Activated CD4-positive, CD25-positive, alpha-beta regulatory T cell treated with anti-CD3 and anti-CD28 coated beads, Interleukin-2, amount 50 U/mL, for 16 hours (primary cell): ENCODE measurements at regions not wholly inside any gene's neighbourhood (a gene's known extent, or its start where the extent isn't known, plus 50 kb on each side); places are given as distances from the start of the nearest gene placed in this dataset.
"Not testable (repeated sequence)": the region's sequence is repeated elsewhere in the genome, so short reads cannot be mapped to it uniquely, and the experiment has no call there.

Source experiments
- DNase-seq: peaks from one replicate; pipeline ENCODE4 v3.0.0-alpha.2; 2020; ENCODE audit warnings: low read depth, low spot score

DNA sequence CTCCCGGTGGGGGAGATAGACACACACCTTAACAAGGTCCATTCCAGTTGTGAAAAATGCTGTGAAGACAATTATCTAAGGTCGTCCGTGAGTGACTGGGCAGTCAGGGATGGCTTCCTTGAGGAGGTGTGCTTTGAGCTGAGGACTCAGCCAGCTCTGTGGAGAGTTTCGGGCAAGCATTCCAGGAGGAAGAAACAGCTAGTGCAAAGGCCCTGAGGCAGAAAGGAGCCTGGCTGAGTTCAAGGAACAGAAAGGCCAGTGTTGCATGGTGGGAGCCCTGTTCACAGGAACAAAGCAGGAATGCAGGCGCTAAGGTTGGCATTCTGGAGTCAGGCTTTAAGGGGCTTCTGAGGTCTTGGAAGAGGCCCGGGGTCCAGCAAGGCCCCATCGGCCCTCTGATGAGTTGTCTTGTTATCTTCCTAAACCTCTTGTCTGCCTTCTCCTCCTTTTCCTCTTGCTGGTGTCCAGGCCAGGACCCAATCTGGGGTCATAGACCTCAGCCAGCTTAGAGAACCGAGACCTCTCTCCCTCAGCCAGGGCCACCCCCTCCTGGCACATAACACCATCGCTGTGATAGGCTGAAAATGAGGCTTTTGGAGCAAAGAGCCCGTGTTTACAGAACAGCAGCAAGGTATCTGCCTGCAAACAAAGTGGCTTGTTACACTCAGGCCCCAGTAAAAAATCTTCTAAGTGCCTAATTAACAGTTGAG is 270.2 kb upstream of the MVB12B start:
- no peak for DNase-seq

DNA sequence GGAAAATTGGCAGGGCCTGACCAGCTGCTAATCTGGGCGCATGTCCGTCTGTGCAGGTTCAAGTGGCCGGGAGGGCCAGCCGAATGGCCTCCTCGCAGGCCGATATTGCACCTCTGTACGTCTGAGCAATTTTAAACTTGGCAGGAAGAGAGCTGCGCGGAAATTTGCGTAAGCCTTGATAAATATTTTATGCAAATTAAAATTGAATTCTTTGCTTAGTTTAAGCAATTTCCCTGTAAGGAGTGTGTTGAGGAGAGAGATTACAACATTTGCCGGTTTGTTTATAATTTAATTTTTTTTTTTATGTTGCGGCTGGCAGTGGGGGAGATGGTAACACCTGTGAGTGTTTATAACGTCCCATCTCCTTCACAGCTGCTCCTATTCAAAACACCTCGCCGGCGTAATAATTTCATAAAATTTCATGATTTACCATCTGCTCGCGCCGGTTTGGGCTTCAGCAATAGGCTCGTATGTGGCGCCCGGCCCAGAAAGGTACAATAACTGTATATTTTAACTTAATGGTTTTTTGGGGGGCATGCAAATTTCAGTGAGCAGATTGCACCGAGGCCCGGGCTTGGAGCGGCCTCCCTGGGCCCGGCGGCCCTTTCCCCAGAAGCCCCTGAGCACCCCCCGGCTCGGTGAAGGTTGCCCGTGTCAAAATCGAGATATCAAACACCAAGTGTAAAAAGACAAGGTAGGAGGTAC is 269.4 kb upstream of the MVB12B start:
- DNase-seq, result no peak

DNA sequence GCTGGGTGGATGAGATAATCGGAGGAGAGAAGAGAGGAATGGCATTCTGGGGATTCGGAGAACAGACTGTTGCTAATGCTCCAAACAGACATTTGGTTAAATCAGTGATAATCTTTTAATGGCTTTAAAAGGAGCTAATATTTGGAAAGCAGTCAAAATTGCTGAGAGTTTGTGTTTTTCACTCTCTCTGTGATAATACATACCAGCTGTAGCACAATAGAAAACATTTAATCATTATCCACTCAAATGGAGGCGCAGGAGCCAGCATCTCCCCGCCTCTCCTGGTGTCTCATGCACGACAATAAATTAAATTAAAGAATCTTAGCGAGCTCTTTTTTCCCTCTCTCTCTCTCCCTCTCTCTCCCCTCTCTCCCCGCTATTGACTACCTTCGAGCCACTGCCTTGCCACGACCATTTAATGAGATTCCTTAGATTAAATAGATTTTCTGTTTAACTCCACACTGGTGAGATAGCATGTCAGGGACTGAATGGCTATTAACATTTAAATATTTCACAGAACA is 268.6 kb upstream of the MVB12B start:
- DNase-seq, result no peak

DNA sequence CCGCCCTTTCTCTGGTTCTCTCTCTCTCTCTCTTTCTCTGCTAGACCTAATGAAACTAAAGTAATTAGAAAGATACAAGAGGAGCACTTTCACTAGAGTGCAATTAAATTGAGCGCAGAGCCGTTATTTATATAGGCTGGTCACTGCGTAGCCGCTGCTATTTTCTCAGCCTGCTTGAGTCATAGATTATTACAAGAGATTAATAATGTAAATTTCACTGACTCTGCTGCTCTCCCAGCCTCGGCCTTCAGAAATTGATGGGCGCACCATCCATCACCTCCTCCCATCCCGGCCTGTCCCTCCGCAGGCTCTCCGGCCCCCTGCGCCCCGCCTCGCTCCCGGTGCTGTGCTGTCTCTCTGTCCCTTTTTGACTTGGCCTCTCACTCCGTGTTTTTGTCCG is 268.0 kb upstream of the MVB12B start:
- no peak for DNase-seq

DNA sequence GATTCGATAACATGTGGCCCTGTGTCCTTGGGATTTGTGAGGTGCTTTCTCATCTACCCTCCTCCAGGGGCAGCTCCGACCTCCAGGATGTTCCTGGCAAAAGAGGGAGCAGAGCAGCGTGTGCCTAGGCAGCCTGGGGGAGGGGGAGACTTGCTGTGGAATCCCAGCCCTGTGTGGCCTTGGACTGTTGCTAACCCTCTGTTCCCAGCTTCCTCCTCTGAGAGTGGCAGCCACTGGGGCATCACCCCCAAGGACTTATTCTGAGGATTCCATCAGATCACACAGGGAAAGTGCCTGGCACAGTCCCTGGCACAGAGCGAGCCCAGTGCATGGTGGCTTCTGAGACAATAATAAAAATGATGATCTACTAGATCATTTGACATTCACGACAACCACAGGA is 265.1 kb upstream of the MVB12B start:
- DNase-seq, result no peak

DNA sequence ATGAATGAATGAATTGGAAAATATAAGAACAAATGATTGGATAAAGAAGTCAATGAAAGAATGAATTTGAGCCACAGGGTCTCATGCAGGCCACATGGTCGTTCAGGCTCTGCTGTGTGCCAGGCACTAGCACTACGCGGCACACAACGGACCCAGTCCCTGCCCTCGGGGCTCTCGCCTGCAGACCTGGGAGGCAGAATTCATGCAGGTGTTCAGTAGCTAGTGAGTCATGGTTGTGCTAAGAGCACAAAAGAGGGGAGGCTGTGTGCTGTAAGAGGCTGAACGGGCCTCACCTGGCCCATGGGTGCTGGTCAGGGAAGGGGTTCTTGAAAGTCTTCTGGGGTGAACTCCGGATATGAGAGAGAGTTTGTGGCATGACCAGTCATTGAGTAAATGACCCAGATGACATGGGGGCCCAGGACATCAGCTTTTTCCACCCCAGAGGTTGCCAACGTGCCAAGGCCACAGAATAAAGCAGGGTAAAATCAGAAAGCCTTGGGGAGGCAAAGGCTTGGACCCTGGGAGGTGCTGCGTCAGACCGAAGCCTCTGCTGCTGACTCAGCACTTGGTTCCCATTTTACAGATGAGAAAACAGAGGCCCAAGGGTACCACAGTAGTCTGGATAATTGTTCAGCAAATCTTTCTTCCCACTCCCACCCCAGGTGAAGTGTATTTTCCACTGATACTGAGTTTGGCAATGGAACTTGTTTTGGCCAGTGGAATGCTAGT is 264.3 kb upstream of the MVB12B start:
- DNase-seq, result no peak

DNA sequence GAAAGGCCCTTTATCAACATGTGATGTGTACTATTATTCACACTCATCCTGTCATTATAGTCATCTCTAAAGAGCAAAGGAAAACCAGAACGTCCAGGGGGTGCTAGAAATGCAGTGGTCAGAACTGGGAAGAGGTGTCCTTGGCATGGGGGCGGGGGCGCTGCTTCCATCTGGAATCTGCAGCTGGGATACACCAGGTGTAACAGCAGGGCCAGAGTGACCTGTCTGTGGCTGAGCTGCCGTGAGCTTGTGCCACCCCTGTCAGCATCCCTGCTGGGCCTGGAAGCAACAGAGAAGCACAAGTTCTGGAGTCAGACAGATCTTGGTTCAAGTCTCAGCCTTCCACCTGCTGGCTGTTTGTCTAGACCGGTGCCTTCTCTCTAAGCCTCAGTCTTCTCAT is 263.3 kb upstream of the MVB12B start:
- no peak for DNase-seq

DNA sequence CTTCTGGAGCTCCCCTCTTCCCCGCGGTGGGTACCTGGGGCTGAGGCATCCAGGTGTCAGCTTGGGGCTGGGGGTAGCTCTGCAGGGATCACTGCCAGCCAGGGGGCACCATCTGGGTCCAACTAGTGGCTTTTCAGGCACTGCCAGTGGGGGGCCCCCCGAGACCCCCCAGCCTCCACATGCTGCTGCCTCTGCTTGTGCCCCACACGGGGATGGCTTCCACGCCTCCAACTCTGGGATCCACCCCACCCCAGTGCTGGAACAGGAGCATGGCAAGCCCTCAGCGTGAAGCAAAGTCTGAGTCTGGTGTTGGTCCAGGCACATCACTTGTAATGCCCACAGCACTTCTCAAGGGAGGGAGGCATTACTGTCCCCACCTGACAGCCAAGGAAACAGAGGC is 260.5 kb upstream of the MVB12B start:
- DNase-seq, result no peak

DNA sequence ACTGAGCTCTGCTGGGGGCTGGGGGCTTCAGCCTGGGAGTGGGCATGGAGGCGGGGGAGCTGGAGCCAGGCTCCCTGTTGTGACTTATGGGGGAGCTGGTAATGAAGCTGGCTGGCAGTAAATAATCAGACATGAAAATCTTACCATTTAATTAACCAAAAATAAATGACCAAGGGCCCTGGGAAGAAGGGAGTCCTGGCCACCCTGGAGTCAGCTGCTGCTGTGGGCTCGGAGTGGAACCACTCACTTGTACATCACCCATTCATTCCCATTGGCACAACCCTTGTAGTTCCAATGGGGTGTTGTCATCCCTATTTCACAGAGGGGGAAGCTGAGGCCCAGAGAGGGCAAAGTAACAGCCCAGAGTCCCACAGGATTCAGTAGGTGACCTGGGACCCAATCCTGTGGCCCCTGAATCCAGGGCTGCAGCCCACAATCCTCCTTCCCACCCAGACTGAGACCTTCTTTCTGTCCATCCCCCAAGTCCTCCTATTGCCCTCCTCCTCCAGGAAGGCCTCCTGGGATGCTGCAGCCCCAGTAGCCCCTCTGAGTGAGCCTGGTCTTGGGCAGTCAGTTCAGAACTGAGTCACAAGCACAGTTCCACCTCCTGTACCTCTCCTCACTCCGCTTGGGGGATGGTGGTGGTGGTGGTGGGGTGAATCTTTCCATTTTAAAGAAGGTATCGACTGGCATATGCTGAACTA is 259.4 kb upstream of the MVB12B start:
- no peak for DNase-seq

DNA sequence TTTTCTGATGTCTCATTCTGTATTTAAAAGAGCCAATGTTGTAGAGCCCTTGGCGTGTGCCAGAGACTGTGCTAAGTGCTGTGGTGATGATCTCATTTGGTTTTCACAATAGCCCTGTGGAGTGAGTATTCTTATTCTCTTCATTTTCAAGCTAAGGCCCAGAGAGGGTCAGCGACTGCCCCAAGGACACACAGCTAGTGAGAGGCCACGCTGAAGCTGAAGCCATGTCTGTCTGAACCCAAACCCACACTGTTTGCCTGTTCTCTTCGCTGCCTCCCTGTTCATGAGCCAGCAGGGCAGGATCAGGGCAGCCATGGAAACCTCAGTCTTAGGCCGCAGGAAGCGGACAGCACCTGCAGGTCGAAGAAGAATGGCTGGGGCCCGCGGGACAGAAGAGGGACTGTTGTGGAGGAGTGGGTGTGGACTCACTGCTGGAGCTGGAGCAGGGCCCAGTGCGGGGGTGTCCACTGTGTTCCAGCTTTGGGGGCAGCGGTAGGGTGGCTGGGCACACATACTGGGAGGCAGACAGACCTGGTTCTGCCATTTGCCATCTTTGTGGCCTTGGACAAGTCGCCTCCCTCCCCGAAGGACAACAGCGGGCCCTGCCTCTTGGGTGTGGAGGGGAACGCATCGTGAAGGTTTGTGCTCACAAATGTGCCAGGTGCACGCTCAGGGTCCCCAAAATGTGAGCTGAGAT is 257.9 kb upstream of the MVB12B start:
- DNase-seq, result no peak

DNA sequence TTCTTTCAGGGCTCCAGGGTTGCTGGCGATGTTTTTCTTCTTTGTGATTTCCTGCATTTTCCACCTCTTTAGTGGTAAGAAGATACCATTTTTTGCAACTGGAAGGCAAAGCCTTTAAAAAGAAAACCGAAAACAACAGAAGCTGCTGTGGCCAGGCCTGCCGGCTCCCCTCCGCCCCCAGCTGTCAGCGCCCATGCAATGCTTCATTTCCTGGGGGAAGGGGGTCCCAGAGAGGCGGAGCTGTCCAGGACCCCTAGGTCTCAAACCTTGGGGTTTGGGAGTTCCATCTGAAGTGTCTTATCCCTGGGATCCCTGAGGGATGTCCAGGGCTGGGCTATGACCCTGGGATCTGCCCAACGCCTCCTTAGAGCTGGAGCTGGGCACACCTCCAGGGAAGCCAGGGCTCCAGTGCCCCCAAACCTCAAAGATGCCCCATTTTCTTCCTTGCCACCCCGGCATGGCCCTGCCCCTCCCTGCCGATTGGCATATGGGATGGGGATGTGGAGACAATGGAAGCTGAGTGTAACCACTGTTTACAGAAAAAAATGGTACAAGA is 257.2 kb upstream of the MVB12B start:
- no peak for DNase-seq

DNA sequence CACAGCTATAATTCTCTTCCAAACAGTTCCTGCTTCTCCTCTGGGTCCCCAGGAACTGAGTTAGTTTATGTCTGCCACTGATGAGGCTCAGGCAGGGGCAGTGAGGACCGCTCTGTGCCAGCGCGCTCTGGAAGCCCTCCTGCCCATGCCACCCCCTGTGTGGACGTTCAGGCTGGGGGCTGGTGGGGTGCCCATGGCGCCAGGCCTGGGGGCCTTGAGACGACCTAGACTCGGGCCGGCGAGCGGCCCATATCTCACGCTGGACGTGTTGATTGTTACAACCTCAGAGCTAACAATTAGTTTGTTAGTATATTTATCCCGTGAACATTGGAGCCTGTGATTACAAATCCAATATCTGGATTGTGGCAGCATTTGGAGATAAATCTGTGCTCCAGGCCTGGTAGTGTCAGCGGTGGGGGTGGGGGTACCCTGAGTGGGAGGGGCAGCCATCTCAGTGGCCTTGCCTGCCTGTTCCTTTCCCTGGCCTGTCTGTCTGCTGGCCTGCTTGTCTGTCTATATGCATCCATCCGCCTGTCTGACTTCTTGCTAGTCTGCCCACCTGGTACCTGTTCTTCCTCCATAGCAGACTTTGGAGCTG is 256.5 kb upstream of the MVB12B start:
- no peak for DNase-seq

DNA sequence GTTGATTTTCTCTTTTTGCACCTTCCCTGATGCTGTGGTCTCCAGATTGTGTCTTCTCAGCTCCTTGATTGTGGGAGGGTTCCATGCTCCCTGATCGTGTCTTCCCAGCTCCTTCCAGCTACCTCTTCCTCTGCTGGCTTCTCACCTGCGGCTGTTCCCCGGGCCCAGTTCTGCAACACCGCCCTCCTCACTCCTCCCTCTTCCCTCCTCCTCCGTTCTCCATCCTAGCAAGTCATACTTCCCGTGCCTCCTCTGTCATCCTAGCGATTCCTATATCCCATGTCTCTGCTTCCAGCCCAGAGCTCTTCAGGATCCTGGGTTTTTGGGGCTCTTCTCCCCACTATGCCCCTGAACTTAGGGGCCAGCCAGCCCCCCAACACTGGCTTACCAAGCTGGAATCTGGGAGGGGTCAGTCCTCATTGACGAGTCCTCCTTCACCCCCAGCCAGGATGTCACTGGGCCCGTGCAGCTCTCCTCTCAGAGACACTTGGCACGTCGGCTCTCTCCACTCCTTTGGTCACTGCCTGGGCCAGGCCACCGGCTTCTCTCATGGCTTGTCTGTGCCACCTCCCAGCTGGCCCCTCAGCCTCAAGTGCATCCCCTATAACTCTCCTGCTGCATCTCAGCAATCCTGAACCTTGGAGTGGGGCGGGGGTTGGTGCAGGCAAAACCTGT is 255.4 kb upstream of the MVB12B start:
- DNase-seq, result no peak

DNA sequence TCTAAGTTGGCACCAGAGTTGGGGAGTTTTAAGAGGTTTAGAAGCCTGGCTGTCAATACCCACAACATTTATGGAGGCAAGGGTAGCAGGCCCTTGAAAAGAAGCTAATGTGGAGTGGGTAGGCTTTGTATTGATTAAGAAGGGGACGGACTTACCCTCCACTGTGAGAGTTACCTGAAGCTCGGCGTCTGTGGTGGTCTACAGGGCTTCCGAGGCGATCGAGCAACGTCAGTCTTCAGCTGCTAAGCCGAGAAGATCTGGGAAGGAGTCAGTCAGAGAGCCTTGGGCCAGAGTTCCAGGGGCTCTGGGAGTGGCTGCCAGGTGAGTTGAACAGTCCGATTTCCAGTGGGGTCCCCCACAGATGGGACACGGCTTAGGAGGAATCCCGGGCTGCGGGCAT is 249.0 kb upstream of the MVB12B start:
- DNase-seq, result not testable (repeated sequence)

DNA sequence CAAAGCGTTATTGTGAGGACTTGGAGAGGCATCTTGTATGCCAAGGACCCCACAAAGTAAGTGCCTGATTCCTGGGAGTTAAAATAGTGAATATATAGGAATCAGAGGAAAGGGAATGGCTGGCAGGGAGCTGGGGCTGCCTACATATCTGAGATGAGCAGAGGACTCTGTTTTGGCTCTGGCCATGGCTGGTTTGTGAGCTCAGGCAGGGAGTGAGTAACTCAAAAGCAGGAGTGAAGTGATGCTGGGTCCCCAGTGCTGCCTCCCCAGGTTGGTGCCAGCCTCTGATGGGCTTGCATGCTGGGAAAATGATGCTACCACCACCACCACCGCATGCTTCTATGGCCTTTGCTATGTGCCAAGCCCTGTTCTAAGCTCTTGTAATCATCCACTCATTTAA is 246.0 kb upstream of the MVB12B start:
- no peak for DNase-seq

DNA sequence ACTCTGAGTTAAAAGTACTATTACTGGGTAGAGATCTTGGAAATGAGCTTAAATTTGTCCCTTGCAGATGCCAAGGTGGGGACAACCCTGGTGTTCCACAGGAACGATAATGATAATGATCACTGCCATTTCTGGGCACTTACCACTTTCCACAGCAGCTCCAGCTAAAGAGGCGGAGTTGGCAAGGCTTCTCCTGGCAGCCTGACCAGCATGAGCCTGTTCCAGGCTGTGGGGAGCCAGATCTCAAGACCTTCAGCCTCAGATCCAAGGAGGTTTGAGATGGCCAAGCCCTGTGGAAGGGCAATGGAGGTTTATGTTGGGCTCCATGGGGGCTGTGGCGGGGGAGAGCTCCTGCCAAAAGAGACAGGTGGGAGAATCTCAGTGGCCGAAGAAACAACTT is 244.9 kb upstream of the MVB12B start:
- no peak for DNase-seq

DNA sequence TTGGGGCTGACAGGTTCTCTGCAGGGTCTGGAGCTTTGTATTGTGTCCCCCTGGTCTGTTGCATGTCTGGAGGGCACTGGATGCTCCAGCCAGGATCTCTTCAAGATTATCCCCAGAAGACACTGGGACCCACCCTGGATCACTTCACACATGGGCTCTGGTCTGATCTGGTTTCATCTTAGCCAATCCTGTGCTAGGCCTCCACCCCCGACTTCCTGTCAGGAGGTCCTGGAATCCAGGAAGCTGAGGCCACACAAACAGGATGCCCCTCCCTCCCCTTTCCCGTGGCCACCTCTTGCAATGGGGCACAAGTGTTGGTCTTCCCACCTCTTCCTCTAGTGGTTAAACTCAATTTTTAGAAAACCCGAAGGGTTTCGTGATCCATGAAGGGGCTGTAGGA is 242.6 kb upstream of the MVB12B start:
- DNase-seq, result no peak

DNA sequence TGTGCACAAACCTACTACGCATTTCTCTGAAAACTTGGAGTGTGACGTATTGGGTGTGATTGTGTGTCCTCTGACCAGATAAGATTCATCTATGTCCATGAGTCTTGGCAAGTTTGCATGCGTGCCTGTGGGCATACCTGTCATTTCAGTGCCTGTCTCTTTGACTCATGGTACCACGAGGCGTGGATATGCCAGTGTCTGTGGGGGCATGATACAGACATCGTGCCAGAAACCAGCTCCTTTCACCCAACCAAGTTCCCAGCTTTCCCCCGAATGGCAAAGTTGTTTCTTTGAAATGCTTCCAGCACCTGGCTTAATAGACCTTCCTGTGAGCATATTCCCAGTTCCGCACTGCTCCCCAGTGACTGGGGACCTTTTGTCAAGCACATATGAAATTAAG is 241.9 kb upstream of the MVB12B start:
- no peak for DNase-seq

DNA sequence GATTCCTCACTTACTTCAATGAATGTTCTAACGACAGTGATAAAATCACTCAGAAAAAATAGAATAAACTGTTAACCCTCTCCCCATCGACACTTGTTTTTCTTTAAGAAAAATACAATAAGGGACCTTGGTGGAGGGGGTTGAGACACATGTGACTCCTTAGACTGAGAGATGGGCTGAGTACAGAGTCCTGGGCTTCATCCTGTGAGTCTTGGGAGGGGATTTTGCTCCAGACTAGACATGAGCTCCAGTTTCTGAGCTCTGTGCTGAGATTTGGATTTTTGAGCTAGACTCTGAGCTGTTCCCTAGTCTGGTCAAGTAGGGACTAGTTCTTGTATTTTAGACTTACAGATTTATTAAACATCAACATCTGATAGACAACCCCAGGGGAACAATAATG is 241.5 kb upstream of the MVB12B start:
- no peak for DNase-seq

DNA sequence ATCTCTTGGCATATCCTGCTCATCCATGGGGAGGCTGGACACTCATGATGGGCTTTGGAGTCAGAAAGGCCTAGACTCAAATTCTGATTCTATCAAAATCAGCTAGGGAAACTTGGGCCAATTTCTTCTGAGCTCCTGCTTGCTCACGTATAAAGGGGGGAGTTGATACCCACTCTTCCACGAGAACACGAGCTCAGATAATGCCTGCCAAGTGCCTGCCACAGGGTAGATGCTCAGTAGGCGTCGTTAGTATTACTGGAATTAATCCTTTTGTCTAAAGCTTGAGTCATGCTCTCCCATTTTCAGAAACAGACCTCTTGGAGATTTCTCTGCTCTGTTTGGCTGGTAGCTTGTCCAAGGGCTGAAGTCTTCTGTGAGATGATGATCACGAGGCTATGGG is 238.3 kb upstream of the MVB12B start:
- DNase-seq, result no peak
